Skin of body (tissue), 1 donor: ENCODE measurements at regions not wholly inside any gene's neighbourhood (a gene's known extent, or its start where the extent isn't known, plus 50 kb on each side); places are given as distances from the start of the nearest gene placed in this dataset.
"Not testable (repeated sequence)": the region's sequence is repeated elsewhere in the genome, so short reads cannot be mapped to it uniquely, and the experiment has no call there.

ENCODE experiments used
- DNase-seq: peaks from one replicate; lab custom pipeline; 2025; lab: John Stamatoyannopoulos, UW

DNA sequence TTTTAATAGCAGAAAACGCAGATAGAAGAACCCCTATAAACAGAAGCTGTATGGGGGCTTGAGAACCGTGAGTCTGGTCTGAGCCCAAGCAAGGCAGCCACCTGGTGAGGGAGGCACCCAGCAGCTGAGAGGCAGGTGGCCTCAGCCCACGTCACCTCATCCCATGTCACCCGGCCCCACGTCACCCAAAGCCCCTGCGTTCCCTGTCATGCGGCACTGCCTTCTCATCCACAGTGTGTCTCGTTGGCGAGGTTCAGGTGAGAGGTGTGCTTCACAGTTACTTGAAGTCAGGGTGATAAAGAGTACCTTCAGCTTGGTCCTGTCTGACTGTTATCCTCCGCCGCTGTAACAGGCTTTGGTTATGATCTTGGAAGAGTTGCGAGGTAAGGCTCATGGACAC, 80.6 kb upstream of the IRX4 start:
- DNase-seq, result no peak

GRCh38 chr5:1962619-1963355, 80.1 kb upstream of the IRX4 start:
- DNase-seq, result no peak

DNA sequence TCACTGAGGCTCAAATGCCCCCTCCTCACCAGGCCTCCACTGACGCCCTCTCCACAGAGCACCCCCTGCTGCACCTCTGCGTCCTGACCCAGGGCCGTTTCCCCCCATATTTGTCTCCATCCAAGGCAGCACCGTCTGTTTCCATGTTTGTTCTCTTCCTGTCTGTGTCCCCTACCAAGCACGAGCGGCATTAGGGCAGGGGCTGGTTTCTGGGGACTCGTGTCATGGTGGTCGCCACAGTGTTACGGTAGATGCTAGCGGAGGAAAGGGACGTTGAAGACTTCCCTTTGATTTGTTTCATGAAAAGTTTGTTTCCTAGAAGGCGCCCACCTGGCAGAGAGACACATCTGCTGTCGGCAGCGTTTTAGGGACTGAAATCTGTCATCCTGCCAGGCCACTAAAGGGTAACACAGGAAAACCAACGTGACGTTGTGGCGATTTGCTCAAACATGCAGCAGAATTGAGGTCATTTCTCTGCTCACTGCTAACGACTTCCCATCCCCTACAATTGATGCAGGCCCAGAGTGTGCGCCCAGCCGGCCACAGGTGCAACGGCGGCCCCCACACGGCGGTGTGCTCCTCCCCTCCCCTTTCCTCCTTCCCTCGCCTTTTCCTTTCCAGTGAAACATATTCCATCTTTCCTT, 79.3 kb upstream of the IRX4 start:
- no peak for DNase-seq

- no peak for DNase-seq
Measured at GRCh38 chr5:1961304-1961946, 78.7 kb upstream of the IRX4 start.

DNA sequence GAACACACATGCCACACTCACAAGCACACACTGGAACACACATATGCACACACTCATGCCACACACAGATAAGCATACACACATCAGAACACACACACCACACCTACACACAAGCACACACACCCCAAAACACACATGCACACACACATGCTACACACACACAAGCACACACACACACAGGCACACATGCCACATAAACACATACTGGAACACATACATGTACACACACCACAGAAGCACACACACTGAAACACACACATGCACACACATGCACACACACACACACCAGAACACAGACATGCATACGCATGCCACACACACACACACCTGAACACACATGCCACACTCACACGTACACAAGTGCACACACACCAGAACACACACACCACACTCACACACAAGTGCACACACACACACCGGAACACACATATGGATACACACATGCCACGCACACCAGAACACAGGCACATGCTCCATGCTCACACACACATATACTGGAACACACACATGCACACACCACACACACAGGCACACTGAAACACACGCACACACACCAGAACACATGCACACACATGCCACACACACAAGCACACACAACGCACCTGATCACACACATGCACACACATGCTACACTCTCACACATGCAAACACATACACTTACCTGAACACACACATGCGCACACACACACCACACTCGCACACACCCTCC, 78.0 kb upstream of the IRX4 start:
- no peak for DNase-seq

GRCh38 chr5:1959725-1960581, 77.2 kb upstream of the IRX4 start:
- DNase-seq, result no peak

DNA sequence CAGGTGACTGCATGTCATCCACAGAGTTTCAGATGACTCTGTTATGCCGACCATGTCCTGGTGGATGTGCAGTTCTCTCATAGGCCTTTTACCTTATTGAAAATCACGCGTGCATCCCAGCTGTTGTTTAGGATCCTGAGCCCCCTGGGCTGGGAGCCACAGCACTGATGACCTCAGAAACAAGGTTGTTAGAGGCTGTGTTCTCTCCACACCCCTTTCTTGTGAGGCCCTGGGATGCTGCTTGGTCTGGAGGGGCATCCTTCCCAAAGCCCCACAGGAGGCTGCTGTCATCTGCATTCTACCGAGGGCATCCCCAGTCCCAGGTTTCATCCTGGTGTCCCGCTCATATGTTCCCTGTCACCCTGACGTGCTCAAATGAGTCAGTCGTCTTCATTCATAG, 76.5 kb upstream of the IRX4 start:
- DNase-seq, result no peak

DNA sequence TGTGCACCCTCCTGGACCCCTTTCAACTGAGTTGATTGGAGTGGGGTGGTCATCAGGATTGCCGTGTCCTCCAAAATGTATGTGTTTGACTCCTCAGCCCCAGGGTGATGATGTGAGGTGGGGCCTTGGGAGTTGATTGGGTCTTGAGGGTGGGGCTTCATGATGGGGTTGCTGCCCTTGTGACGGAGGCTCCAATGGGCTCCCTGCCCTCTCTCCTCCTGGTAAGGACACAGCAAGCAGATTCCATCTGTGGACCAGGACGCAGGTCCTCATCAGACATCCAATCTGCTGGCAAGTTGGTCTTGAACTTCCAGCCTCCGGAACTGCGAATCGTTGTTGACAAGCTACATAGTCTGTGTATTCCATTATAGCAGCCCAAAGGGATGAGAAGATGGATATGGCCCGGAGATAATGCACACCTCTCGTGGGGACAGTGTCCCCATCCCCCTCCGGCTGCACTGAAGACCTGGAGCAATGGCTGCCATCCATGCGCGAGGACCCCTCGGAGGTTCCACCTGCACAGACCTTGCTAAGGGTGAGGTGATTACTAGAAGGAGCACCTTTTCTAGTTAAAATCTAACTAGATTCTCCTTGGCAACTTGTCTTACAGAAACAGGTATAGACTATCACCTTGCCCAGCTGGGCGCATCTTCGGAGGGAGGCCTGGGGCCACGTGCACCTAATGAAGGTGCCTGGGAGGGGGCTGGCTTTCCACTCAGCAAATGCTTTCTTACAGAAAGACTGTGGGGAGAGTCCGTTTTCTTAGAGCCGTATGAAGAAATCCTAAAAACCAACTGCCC, 75.7 kb upstream of the IRX4 start:
- DNase-seq, result no peak

GRCh38 chr5:1955586-1955985, 72.9 kb upstream of the IRX4 start:
- DNase-seq, result no peak

DNA sequence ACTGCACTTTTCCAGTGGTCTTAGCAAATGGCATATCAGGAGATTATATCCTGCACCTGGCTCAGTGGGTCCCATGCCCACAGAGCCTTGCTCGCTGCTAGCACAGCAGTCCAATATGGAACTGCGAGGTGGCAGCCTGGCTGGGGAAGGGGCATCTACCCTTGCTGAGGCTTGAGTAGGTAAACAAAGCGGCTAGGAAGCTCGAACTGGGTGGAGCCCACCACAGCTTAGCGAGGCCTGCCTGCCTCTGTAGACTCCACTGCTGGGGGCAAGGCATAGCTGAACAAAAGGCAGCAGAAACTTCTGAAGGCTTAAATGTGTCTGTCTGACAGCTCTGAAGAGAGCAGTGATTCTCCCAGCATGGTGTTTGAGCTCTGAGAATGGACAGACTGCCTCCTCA, 71.0 kb upstream of the IRX4 start:
- not testable (repeated sequence) for DNase-seq

- no peak for DNase-seq
Measured at GRCh38 chr5:1952444-1953099, 69.8 kb upstream of the IRX4 start.

GRCh38 chr5:1952021-1952420, 69.3 kb upstream of the IRX4 start:
- DNase-seq, result no peak

DNA sequence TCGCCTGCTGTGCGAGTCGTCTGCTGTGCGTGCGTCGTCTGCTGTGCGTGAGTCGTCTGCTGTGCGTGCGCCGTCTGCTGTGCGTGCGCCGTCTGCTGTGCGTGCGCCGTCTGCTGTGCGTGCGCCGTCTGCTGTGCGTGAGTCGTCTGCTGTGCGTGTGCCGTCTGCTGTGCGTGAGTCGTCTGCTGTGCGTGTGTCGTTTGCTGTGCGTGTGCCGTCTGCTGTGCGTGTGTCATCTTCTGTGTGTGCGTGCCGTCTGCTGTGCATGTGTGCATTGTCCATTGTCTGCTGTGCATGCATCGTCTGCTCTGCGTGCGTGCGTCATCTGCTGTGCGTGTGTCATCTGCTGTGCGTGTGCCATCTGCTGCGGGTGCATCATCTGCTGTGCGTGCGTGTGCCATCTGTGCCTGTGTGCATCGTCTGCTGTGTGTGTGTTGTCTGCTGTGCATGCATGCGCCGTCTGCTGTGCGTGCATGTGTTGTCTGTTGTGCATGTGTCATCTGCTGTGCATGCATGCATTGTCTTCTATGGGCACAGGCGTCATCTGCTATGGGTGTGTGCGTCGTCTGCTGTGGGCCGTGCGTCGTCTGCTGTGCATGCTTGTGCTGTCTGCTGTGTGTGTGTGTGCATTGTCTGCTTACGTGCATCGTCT, 68.6 kb upstream of the IRX4 start:
- no peak for DNase-seq

- DNase-seq, result no peak
Measured at GRCh38 chr5:1950708-1951103, 68.0 kb upstream of the IRX4 start.

GRCh38 chr5:1950096-1950707, 67.5 kb upstream of the IRX4 start:
- DNase-seq, result no peak

DNA sequence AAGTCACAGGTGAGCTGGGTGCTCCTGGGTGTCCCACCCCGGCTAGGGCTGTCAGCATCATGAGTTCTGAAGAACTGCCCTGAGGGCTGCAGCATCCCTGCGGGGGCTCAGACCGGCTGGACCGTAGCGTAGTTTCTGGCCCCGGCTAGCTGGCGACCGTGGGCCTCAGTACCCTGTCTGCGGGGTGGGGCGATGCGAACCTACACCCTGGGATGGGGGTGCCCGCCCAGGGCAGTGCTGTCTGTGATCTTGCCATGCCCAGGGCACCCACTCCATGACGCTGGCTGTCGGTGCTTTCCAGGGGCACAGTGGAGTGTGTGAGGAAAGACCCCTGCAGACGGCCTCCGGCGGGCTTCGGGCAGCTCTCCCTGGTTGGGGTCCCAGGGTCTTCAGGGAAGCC, 66.5 kb upstream of the IRX4 start:
- no peak for DNase-seq

DNA sequence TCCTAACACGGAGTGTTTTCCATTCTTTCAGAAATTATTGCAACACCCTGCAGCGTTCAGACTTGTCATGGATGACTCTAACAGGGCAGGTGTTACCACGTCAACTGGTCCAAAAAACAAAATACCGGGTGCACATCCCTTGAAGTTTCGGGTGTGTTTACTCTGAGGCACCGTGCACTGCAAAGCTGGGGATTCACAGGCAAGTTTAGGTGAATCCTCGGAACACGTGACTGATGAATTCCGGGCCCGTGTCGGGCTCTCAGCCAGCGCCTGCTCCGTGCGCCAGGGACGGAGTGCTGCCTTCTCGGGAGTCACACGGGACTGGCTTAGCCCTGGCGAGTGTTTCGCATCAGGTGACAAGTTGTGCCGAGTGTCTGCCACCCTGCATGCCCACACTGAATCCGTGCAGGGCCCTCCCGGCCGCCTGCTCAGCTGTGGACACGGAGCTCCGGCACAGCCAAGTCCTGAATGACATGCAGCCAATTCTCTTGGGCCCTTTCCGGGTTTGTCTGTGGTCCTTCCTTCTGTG, 66.0 kb upstream of the IRX4 start:
- no peak for DNase-seq

- no peak for DNase-seq
Measured at GRCh38 chr5:1948111-1948510, 65.4 kb upstream of the IRX4 start.

- DNase-seq, result no peak
Measured at GRCh38 chr5:1946776-1947175, 64.1 kb upstream of the IRX4 start.
